ENCODE measurements at regions not wholly inside any gene's neighbourhood (a gene's known extent, or its start where the extent isn't known, plus 50 kb on each side); places are given as distances from the start of the nearest gene placed in this dataset.

DNA sequence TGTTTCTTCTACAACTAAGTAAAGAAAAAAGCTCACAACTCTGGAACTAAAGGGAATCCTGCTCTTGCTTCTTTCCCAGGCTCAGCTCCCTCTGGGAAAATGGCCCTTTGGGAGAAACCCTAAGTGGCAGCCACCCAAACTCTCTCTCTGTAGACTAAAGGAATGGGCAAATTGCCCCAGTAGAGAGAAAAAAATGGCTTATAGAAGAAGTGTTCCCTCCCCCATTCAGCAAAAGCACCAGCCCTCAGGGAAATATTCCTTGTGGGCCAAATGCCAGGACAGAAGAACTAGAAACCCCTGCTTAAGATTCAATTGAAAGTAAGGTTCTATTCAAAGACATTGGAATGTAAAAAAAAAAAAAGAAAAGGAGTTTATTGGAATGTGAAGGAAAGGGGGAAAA lies 603.7 kb upstream of the ALCAM start:
- TF ChIP-seq, protein P1, sequence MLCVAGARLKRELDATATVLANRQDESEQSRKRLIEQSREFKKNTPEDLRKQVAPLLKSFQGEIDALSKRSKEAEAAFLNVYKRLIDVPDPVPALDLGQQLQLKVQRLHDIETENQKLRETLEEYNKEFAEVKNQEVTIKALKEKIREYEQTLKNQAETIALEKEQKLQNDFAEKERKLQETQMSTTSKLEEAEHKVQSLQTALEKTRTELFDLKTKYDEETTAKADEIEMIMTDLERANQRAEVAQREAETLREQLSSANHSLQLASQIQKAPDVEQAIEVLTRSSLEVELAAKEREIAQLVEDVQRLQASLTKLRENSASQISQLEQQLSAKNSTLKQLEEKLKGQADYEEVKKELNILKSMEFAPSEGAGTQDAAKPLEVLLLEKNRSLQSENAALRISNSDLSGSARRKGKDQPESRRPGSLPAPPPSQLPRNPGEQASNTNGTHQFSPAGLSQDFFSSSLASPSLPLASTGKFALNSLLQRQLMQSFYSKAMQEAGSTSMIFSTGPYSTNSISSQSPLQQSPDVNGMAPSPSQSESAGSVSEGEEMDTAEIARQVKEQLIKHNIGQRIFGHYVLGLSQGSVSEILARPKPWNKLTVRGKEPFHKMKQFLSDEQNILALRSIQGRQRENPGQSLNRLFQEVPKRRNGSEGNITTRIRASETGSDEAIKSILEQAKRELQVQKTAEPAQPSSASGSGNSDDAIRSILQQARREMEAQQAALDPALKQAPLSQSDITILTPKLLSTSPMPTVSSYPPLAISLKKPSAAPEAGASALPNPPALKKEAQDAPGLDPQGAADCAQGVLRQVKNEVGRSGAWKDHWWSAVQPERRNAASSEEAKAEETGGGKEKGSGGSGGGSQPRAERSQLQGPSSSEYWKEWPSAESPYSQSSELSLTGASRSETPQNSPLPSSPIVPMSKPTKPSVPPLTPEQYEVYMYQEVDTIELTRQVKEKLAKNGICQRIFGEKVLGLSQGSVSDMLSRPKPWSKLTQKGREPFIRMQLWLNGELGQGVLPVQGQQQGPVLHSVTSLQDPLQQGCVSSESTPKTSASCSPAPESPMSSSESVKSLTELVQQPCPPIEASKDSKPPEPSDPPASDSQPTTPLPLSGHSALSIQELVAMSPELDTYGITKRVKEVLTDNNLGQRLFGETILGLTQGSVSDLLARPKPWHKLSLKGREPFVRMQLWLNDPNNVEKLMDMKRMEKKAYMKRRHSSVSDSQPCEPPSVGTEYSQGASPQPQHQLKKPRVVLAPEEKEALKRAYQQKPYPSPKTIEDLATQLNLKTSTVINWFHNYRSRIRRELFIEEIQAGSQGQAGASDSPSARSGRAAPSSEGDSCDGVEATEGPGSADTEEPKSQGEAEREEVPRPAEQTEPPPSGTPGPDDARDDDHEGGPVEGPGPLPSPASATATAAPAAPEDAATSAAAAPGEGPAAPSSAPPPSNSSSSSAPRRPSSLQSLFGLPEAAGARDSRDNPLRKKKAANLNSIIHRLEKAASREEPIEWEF (IDR thresholded peaks at IDR 0.05; ENCODE audit: insufficient replicate concordance, low read depth, low read length), result no peak
- TF ChIP-seq GATAD2B (conservative IDR thresholded peaks at IDR 0.05; ENCODE audit: low read depth) (no peak), POLR2A (IDR thresholded peaks at IDR 0.05; ENCODE audit: low read depth, low read length) (no peak), ASH2L (IDR thresholded peaks at IDR 0.05; ENCODE audit: borderline replicate concordance, low read depth) (no peak), TARDBP (IDR thresholded peaks at IDR 0.05; ENCODE audit: borderline replicate concordance) (no peak), EP300 (IDR thresholded peaks at IDR 0.05; ENCODE audit: borderline replicate concordance in 1 of 2, control insufficient read depth in 1 of 2, low read depth in 2 of 2, low read length in 2 of 2) (no peak), POLR2AphosphoS5 (IDR thresholded peaks at IDR 0.05; ENCODE audit: low read length) (no peak), RFX5 (IDR thresholded peaks at IDR 0.05; ENCODE audit: low read depth, low read length) (no peak), YY1 (IDR thresholded peaks at IDR 0.05; ENCODE audit: low read depth, low read length) (no peak), PBX3 (IDR thresholded peaks at IDR 0.05; ENCODE audit: insufficient replicate concordance, low read depth, low read length) (no peak), FOXM1 (IDR thresholded peaks at IDR 0.05; ENCODE audit: low read depth, low read length) (no peak), CTCF (IDR thresholded peaks at IDR 0.05 in 2 of 3, conservative IDR thresholded peaks at IDR 0.05 in 1 of 3; ENCODE audit: control insufficient read depth in 2 of 3, extremely low read depth in 1 of 3, insufficient read depth in 1 of 3, low read depth in 3 of 3, low read length in 3 of 3) (no peak), KAT2A (conservative IDR thresholded peaks at IDR 0.05; ENCODE audit: control insufficient read depth, low read depth, low read length) (no peak), MYC (IDR thresholded peaks at IDR 0.05; ENCODE audit: insufficient read depth, insufficient read length, insufficient replicate concordance, low read length, severe bottlenecking) (no peak)
